Uterus (tissue), 3 donors: ENCODE measurements at regions not wholly inside any gene's neighbourhood (a gene's known extent, or its start where the extent isn't known, plus 50 kb on each side); places are given as distances from the start of the nearest gene placed in this dataset.
"Not testable (repeated sequence)": the region's sequence is repeated elsewhere in the genome, so short reads cannot be mapped to it uniquely, and the experiment has no call there.

ENCODE experiments used
- DNase-seq, 2 donors: peaks; one replicate each; pipeline ENCODE4 v3.0.0-alpha.2; 2019 to 2020
- H3K27ac ChIP-seq, 2 donors: fragments of 200-600 bp; sonication (generic); 1 replicate in 1 of 2; 2 replicates in 1 of 2; pipeline ENCODE4 v1.5.1; 2016 to 2018
- H3K27me3 ChIP-seq, 2 donors: fragments of 200-600 bp; sonication (generic); one replicate each; pipeline ENCODE4 v1.5.1; 2018 to 2019; ENCODE audit warnings: control low read depth in 1 of 2
- H3K36me3 ChIP-seq, 2 donors: fragments of 200-600 bp; sonication (generic); one replicate each; pipeline ENCODE4 v1.5.1; 2019; ENCODE audit warnings: control low read depth in 1 of 2
- H3K4me1 ChIP-seq, 2 donors: fragments of 200-600 bp; sonication (generic); one replicate each; pipeline ENCODE4 v1.5.1; 2018 to 2019; ENCODE audit warnings: control low read depth in 1 of 2
- H3K4me3 ChIP-seq, 2 donors: fragments of 200-600 bp; sonication (generic); 1 replicate in 1 of 2; 2 replicates in 1 of 2; pipeline ENCODE4 v1.5.1; 2018 to 2019; ENCODE audit warnings: mild to moderate bottlenecking in 1 of 2
- H3K9me3 ChIP-seq, 2 donors: fragments of 200-600 bp; sonication (generic); one replicate each; pipeline ENCODE4 v1.5.1; 2019; ENCODE audit warnings: control low read depth in 1 of 2
- CTCF ChIP-seq, 4 experiments: fragments of 200-600 bp in 2 of 4; fragments of 450-650 bp in 2 of 4; sonication (generic) in 2 of 4; IDR thresholded peaks; one replicate each; pipeline ENCODE4 v1.5.1; 2016 to 2019; ENCODE audit warnings: antibody characterized with exemption in 4 of 4, mild to moderate bottlenecking in 2 of 4, moderate library complexity in 1 of 4
- POLR2A ChIP-seq, 2 donors: fragments of 450-650 bp; IDR thresholded peaks; one replicate each; pipeline ENCODE4 v1.6.1; 2016; ENCODE audit warnings: antibody characterized with exemption in 2 of 2, mild to moderate bottlenecking in 1 of 2, moderate library complexity in 1 of 2
- intact Hi-C: fragments of 100-400 bp; cut with DNase I; formaldehyde crosslinking; loops from one replicate; pipeline ENCODE4 v1.15.1; 2023; ENCODE audit warnings: low total_unique reads
- donor health status: DM: yes; HTN: yes; CAD: no.

DNA sequence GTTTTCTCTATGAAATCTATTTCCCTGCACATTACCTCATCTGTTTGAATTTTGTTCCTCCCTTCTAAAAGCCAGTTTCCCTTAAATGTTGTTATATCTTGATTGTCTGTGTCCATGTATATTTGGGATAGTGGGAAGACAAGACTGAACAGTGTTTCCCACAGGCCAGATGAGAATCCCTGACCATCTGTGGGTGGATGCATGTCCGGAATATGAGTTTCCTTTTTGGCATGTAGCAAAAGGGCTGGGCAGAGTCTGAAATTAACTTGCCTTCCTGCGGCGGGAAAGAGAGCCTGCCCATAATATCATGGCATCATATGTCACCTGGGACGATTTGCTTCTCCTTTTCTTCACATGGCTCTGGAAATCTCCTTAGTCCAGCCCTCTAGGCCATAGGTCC is 385.8 kb upstream of the MAF start:
- intact Hi-C loops = no loop called here
- DNase-seq = no peak
- Histone ChIP-seq H3K27ac (no peak overlapping the region), H3K4me3 (no peak overlapping the region), H3K36me3 (no peaks in the 10 kb centered on the region), H3K9me3 (no peaks in the 10 kb centered on the region), H3K27me3 (no peaks in the 10 kb centered on the region), H3K4me1 (no peaks in the 10 kb centered on the region)
- TF ChIP-seq CTCF (IDR thresholded peaks at IDR 0.05) (no peak), POLR2A (IDR thresholded peaks at IDR 0.05) (no peak)

DNA sequence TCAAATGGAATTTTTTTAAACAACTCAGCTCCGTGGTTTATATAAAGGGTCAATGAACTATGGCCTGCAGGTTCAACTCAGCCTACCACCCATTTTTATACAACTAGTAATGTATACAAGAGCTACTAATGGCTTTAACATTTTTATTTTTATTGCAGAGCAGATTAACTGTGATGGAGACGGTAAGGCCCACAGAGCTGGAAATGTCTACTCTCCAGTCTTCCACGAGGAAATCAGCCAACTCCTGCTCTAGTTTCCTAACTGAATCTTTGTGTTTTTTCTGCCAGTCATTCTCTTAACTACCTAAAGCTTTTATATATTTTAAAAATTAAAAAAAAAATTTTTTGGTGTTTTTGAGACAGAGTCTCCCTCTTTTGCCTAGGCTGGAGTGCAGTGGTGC is 385.1 kb upstream of the MAF start:
- H3K36me3 ChIP-seq = no peaks in the 10 kb centered on the region
- TF ChIP-seq POLR2A (IDR thresholded peaks at IDR 0.05) = no peak
- no peak for TF ChIP-seq CTCF (IDR thresholded peaks at IDR 0.05)
- H3K27ac ChIP-seq = no peak overlapping the region
- H3K9me3 ChIP-seq = no peaks in the 10 kb centered on the region
- intact Hi-C loops = no loop called here
- no peak for DNase-seq
- H3K4me3 ChIP-seq = no peak overlapping the region
- no peaks in the 10 kb centered on the region for H3K4me1 ChIP-seq
- no peaks in the 10 kb centered on the region for H3K27me3 ChIP-seq

DNA sequence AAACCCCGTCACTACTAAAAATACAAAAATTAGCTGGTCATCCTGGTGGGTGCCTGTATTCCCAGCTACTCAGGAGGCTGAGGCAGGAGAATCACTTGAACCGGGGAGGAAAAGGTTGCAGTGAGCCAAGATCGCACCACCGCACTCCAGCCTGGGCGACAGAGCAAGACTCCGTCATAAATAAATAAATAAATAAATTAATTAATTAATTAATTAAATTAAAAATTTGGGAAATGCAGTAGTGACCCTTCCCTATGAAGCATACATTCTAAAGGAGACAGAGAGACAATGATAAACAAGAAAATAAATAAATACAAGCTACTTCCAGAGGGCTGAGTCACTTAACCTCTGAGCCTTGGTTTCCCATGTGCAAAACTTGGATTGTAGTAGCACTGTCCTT is 383.6 kb upstream of the MAF start:
- intact Hi-C loops, DNase-seq, H3K9me3 ChIP-seq, H3K27me3 ChIP-seq, H3K27ac ChIP-seq, H3K4me3 ChIP-seq, H3K4me1 ChIP-seq, H3K36me3 ChIP-seq: not testable (repeated sequence)

GRCh38 chr16:79982862-79983261 is 382.3 kb upstream of the MAF start:
- H3K36me3 ChIP-seq = no peaks in the 10 kb centered on the region
- no peaks in the 10 kb centered on the region for H3K9me3 ChIP-seq
- TF ChIP-seq CTCF (IDR thresholded peaks at IDR 0.05) = no peak
- TF ChIP-seq POLR2A (IDR thresholded peaks at IDR 0.05) = no peak
- H3K4me1 ChIP-seq = no peaks in the 10 kb centered on the region
- H3K27ac ChIP-seq = no peak overlapping the region
- intact Hi-C loops = no loop called here
- no peak overlapping the region for H3K4me3 ChIP-seq
- DNase-seq = no peak
- no peaks in the 10 kb centered on the region for H3K27me3 ChIP-seq

DNA sequence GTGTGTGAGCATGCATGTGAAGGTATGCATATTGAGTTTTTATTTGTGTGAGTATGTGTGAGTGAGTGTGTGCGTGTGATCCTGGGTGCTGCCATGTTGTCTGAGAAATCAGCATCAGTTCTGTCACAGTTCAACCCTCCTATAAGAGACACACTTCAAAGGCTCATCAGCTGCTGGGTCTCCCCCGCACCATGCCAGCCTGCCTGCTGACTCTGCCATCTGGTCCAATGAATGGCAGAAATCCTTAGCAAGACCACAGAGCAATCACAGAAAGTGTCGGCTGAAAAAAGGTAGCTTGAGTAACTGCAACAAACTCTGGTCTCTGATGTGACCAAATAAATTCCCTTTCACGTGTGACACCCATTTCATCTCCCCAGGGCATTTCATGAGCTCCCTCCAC is 381.8 kb upstream of the MAF start:
- Histone ChIP-seq H3K27ac (no peak overlapping the region), H3K36me3 (no peaks in the 10 kb centered on the region), H3K27me3 (no peaks in the 10 kb centered on the region), H3K4me1 (no peaks in the 10 kb centered on the region), H3K4me3 (no peak overlapping the region), H3K9me3 (no peaks in the 10 kb centered on the region)
- intact Hi-C loops = no loop called here
- no peak for TF ChIP-seq POLR2A (IDR thresholded peaks at IDR 0.05)
- TF ChIP-seq CTCF (IDR thresholded peaks at IDR 0.05) = no peak
- DNase-seq = no peak

- Histone ChIP-seq H3K27ac (no peak overlapping the region), H3K27me3 (no peaks in the 10 kb centered on the region), H3K9me3 (no peaks in the 10 kb centered on the region), H3K36me3 (no peaks in the 10 kb centered on the region), H3K4me1 (no peaks in the 10 kb centered on the region), H3K4me3 (no peak overlapping the region)
- DNase-seq = no peak
- intact Hi-C loops = no loop called here
- TF ChIP-seq CTCF (IDR thresholded peaks at IDR 0.05) (no peak), POLR2A (IDR thresholded peaks at IDR 0.05) (no peak)
Observed at GRCh38 chr16:79981814-79982213, 381.3 kb upstream of the MAF start.
